ENCODE measurements at regions not wholly inside any gene's neighbourhood (a gene's known extent, or its start where the extent isn't known, plus 50 kb on each side); places are given as distances from the start of the nearest gene placed in this dataset.

DNA sequence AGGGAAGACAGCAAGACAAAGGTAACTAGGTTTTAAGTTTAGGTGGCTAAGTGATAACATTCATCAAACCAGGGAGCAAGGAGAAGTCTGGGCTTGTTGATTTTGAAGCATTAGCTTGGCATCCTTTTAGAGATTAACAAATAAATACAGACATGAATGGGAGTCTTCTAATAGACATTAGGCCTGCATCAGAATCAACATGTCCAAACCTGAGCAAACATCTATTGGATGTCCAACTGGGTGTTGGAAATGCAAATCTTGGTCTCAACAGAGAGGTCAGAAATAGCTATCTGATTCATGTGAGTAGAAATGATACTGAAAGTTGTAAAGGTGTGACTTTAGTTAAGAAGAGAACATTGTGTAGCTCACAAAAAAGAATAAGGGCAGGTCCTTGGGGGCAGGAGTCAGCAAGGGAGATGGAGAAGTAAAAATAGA lies 85.5 kb upstream of the RND3 start:
- no peak for TF ChIP-seq CTCF (tag by site-specific recombination; IDR thresholded peaks at IDR 0.05)
- TF ChIP-seq ZNF350 (tag by site-specific recombination; IDR thresholded peaks at IDR 0.05), result no peak
- no peak for TF ChIP-seq ZNF785 (tag by site-specific recombination; IDR thresholded peaks at IDR 0.05)
- TF ChIP-seq YY1 (tag by site-specific recombination; IDR thresholded peaks at IDR 0.05), result no peak
- TF ChIP-seq ZNF23 (tag by site-specific recombination; IDR thresholded peaks at IDR 0.05; ENCODE audit: borderline replicate concordance), result no peak
- TF ChIP-seq, protein P1, sequence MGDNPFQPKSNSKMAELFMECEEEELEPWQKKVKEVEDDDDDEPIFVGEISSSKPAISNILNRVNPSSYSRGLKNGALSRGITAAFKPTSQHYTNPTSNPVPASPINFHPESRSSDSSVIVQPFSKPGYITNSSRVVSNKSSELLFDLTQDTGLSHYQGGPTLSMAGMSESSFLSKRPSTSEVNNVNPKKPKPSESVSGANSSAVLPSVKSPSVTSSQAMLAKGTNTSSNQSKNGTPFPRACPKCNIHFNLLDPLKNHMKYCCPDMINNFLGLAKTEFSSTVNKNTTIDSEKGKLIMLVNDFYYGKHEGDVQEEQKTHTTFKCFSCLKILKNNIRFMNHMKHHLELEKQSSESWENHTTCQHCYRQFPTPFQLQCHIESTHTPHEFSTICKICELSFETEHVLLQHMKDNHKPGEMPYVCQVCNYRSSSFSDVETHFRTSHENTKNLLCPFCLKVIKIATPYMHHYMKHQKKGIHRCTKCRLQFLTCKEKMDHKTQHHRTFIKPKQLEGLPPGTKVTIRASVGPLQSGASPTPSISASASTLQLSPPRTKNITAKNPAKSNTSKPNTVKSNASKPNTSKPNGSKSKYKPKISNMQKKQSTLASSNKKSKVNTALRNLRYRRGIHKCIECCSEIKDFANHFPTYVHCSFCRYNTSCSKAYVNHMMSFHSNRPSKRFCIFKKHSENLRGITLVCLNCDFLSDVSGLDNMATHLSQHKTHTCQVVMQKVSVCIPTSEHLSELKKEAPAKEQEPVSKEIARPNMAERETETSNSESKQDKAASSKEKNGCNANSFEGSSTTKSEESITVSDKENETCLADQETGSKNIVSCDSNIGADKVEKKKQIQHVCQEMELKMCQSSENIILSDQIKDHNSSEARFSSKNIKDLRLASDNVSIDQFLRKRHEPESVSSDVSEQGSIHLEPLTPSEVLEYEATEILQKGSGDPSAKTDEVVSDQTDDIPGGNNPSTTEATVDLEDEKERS (tag by site-specific recombination; IDR thresholded peaks at IDR 0.05), result no peak
- TF ChIP-seq, protein P2, sequence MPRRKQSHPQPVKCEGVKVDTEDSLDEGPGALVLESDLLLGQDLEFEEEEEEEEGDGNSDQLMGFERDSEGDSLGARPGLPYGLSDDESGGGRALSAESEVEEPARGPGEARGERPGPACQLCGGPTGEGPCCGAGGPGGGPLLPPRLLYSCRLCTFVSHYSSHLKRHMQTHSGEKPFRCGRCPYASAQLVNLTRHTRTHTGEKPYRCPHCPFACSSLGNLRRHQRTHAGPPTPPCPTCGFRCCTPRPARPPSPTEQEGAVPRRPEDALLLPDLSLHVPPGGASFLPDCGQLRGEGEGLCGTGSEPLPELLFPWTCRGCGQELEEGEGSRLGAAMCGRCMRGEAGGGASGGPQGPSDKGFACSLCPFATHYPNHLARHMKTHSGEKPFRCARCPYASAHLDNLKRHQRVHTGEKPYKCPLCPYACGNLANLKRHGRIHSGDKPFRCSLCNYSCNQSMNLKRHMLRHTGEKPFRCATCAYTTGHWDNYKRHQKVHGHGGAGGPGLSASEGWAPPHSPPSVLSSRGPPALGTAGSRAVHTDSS (tag by site-specific recombination; IDR thresholded peaks at IDR 0.05), result no peak
- TF ChIP-seq, protein P3, sequence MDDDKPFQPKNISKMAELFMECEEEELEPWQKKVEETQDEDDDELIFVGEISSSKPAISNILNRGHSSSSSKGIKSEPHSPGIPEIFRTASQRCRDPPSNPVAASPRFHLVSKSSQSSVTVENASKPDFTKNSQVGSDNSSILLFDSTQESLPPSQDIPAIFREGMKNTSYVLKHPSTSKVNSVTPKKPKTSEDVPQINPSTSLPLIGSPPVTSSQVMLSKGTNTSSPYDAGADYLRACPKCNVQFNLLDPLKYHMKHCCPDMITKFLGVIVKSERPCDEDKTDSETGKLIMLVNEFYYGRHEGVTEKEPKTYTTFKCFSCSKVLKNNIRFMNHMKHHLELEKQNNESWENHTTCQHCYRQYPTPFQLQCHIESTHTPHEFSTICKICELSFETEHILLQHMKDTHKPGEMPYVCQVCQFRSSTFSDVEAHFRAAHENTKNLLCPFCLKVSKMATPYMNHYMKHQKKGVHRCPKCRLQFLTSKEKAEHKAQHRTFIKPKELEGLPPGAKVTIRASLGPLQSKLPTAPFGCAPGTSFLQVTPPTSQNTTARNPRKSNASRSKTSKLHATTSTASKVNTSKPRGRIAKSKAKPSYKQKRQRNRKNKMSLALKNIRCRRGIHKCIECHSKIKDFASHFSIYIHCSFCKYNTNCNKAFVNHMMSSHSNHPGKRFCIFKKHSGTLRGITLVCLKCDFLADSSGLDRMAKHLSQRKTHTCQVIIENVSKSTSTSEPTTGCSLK (tag by site-specific recombination; IDR thresholded peaks at IDR 0.05), result no peak

Data from HEK293 (cell line).